GM12873 (cell line): ENCODE measurements at regions not wholly inside any gene's neighbourhood (a gene's known extent, or its start where the extent isn't known, plus 50 kb on each side); places are given as distances from the start of the nearest gene placed in this dataset.

Source experiments
- CTCF ChIP-seq: IDR thresholded peaks from 2 replicates; pipeline ENCODE4 v1.5.1; 2012; ENCODE audit warnings: low read depth, mild to moderate bottlenecking, moderate library complexity, low read length, control low read depth; ENCODE audit not compliant: insufficient read depth; ENCODE audit errors: missing control alignments

DNA sequence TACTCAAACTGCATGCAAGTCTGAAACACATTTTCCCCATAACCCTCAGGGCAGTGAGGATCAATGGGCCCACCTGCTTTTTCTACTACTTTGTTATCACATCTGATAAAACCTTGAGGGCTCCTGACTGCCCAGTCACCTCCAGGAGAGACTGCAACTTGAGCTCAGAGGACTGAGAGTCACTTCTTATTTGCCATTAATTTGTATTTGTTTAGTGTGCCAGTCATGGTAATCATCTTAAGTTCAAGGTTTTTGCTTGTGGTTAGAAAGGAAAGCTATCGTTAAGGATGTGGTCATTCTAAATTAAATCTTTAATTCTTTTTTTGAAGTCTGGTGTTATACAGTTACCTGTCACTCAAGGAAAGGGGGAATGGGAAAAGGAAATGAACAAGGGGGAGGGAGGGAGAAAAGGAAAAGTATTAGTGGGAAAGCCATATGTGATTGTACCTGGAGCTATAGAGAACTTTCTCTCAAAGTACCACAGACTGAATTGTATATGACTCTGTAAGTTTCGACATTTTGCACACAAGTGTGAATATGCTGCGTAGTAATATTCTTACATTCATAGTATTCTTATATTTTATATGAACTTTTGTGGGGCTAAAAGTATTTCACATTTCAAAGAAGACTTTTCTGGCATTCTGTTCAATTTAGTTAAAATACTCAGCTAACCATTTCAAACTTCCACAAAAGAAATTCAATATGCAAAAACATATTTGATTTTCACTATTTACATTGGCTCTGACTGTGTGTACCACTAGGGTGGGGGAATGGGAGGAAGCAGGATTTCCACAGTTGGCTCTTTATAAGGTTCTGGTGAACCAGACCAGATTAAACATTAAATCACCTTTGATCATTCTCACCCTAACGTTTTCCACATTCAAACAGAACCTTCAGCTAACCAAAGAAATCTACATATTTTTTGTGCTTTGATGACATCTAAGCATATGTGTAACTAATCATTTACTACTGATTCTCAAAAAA lies 166.5 kb upstream of the ATP11B start:
- no peak for TF ChIP-seq CTCF

DNA sequence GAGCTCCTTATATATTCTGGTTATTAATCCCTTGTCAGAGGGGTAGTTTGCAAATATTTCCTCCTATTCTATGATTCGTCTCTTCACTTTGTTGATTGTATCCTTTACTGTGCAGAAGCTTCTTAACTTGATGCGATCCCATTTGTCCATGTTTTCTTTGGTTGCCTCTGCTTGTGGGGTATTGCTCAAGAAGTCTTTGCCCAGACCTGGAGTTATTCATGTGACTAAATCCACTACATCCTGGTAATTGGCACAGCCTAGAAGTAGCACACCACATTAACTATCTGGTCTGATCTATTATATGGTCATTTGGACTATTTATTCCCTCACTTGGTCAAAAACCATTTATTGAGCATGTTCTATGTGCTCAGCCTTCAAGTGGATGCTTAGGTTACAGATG lies 164.8 kb upstream of the ATP11B start:
- no peak for TF ChIP-seq CTCF

- TF ChIP-seq CTCF, result no peak
Observed at GRCh38 chr3:182629521-182629920, 163.8 kb upstream of the ATP11B start.

DNA sequence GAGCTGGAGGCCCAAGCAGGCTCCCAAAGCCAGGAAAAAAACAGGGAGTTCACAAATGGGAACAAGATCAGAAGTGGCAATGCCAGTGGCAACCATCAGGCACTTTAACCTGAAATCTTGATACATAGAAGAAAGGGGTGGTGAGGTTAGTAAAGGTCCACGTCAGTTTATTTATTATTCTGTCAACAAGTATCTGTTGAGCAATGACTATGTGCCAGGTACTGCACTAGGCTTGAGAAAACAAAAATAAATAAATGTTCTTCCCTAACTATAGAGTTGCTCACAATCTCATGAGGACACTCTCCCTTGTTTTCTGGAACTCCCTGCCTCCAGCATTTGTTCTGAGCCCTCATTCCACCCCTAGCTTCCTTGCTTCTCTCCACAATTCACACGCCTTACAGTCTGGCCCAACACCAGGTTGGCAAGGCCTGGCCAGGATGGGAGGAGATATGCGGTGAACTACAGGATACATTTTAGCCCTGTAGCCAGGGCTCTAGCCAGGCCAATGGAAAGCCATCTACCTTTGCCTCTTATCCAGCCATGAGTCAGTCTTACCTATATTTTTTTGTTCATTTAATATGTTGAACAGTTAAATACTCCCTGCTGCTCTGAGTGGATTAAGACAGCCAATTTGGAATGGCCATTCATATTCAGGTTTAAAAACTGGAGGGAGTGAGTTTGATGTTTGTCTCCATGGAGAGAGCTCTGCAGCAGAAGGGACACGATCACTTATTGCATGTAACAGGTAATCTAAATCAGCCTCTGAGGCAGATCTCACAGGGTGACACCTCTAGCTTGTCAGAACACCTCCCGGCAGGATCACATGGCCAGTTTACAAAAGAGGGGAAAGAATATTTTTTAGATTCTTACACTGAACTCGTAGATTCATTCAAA lies 161.9 kb upstream of the ATP11B start:
- TF ChIP-seq CTCF, result no peak

DNA sequence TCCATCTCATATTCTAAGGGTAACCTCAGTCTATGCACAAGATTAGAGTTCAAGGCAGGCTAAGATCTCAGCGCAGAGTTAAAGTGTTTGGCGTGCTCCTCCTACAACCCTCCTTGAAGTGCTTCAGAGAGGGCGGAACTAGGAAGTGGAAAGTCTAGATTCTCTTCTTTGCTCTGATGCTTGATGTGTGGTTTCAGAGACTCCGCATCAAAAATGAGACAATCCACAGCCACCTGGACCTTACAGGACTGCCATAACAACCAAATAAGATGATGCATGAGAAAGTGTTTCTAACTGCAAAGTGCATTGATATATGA lies 161.3 kb upstream of the ATP11B start:
- no peak for TF ChIP-seq CTCF

DNA sequence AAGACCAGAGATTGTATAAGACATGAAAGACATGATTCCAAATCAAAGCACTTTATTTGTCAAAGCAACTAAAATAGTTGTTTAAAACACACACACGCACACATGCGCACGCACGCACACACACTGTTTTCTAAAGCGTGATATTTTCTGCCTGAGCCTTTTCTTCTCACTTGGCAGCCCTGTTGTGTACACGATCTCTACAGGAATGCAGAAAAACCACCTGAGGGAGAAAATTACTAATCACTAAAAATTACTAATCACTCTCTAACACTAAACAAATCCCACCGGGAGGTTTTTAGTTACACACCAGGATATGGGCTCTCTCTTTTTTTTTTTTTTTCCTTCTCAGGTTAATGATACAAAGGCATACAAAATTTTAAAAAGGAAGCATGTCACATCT lies 160.1 kb upstream of the ATP11B start:
- TF ChIP-seq CTCF, result no peak

GRCh38 chr3:182636646-182637045 lies 156.7 kb upstream of the ATP11B start:
- no peak for TF ChIP-seq CTCF
